ENCODE measurements at regions not wholly inside any gene's neighbourhood (a gene's known extent, or its start where the extent isn't known, plus 50 kb on each side); places are given as distances from the start of the nearest gene placed in this dataset.
"Not testable (repeated sequence)": the region's sequence is repeated elsewhere in the genome, so short reads cannot be mapped to it uniquely, and the experiment has no call there.

GRCh38 chr16:60681043-60681442, 1355.2 kb downstream of the CDH8 start:
- no peak for DNase-seq (ENCODE audit: low spot score)

- no peak for DNase-seq (ENCODE audit: low spot score)
Observed at GRCh38 chr16:60675022-60675421, 1361.2 kb downstream of the CDH8 start.

GRCh38 chr16:60674241-60674640, 1362.0 kb downstream of the CDH8 start:
- DNase-seq (ENCODE audit: low spot score): no peak

- peak; percentile 7 for DNase-seq (ENCODE audit: low spot score)
Observed at GRCh38 chr16:60655514-60656153, 1380.6 kb downstream of the CDH8 start.

- peak; percentile 13 for DNase-seq (ENCODE audit: low spot score)
Observed at GRCh38 chr16:60651346-60651745, 1384.9 kb downstream of the CDH8 start.

- DNase-seq (ENCODE audit: low spot score): peak; percentile 5
Observed at GRCh38 chr16:60648290-60648689, 1387.9 kb downstream of the CDH8 start.

- not testable (repeated sequence) for DNase-seq (ENCODE audit: low spot score)
Observed at GRCh38 chr16:60647388-60647787, 1388.8 kb downstream of the CDH8 start.

GRCh38 chr16:60646631-60647030, 1389.6 kb downstream of the CDH8 start:
- no peak for DNase-seq (ENCODE audit: low spot score)

GRCh38 chr16:60645541-60645940, 1390.7 kb downstream of the CDH8 start:
- no peak for DNase-seq (ENCODE audit: low spot score)

GRCh38 chr16:60642956-60643355, 1393.3 kb downstream of the CDH8 start:
- DNase-seq (ENCODE audit: low spot score): peak; percentile 65

- no peak for DNase-seq (ENCODE audit: low spot score)
Observed at GRCh38 chr16:60641067-60641665, 1395.1 kb downstream of the CDH8 start.

GRCh38 chr16:60640038-60640437, 1396.2 kb downstream of the CDH8 start:
- no peak for DNase-seq (ENCODE audit: low spot score)

- DNase-seq (ENCODE audit: low spot score): not testable (repeated sequence)
Observed at GRCh38 chr16:60636636-60637035, 1399.6 kb downstream of the CDH8 start.

GRCh38 chr16:60636117-60636516, 1400.1 kb downstream of the CDH8 start:
- no peak for DNase-seq (ENCODE audit: low spot score)

GRCh38 chr16:60635548-60635947, 1400.7 kb downstream of the CDH8 start:
- DNase-seq (ENCODE audit: low spot score): no peak

- no peak for DNase-seq (ENCODE audit: low spot score)
Observed at GRCh38 chr16:60611844-60612243, 1424.4 kb downstream of the CDH8 start.

GRCh38 chr16:60608971-60609370, 1427.3 kb downstream of the CDH8 start:
- no peak for DNase-seq (ENCODE audit: low spot score)

GRCh38 chr16:60605652-60606051, 1430.6 kb downstream of the CDH8 start:
- not testable (repeated sequence) for DNase-seq (ENCODE audit: low spot score)

- DNase-seq (ENCODE audit: low spot score): no peak
Observed at GRCh38 chr16:60605176-60605575, 1431.1 kb downstream of the CDH8 start.

GRCh38 chr16:60586493-60586892, 1449.7 kb downstream of the CDH8 start:
- no peak for DNase-seq (ENCODE audit: low spot score)

- DNase-seq (ENCODE audit: low spot score): no peak
Observed at GRCh38 chr16:60582528-60582927, 1453.7 kb downstream of the CDH8 start.

GRCh38 chr16:60566901-60567300, 1469.3 kb downstream of the CDH8 start:
- no peak for DNase-seq (ENCODE audit: low spot score)

- no peak for DNase-seq (ENCODE audit: low spot score)
Observed at GRCh38 chr16:60564588-60564987, 1471.7 kb downstream of the CDH8 start.

- DNase-seq (ENCODE audit: low spot score): no peak
Observed at GRCh38 chr16:60563166-60563565, 1473.1 kb downstream of the CDH8 start.
